ENCODE measurements at regions not wholly inside any gene's neighbourhood (a gene's known extent, or its start where the extent isn't known, plus 50 kb on each side); places are given as distances from the start of the nearest gene placed in this dataset.

GRCh38 chr9:25960178-25960577, 281.9 kb upstream of the TUSC1 start:
- TF ChIP-seq, protein P1, sequence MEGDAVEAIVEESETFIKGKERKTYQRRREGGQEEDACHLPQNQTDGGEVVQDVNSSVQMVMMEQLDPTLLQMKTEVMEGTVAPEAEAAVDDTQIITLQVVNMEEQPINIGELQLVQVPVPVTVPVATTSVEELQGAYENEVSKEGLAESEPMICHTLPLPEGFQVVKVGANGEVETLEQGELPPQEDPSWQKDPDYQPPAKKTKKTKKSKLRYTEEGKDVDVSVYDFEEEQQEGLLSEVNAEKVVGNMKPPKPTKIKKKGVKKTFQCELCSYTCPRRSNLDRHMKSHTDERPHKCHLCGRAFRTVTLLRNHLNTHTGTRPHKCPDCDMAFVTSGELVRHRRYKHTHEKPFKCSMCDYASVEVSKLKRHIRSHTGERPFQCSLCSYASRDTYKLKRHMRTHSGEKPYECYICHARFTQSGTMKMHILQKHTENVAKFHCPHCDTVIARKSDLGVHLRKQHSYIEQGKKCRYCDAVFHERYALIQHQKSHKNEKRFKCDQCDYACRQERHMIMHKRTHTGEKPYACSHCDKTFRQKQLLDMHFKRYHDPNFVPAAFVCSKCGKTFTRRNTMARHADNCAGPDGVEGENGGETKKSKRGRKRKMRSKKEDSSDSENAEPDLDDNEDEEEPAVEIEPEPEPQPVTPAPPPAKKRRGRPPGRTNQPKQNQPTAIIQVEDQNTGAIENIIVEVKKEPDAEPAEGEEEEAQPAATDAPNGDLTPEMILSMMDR (IDR thresholded peaks at IDR 0.05; ENCODE audit: insufficient read depth, low read length) = no peak
- TF ChIP-seq SPI1 (IDR thresholded peaks at IDR 0.05; ENCODE audit: borderline replicate concordance, low read depth) (no peak), POLR2AphosphoS5 (IDR thresholded peaks at IDR 0.05; ENCODE audit: low read depth) (no peak), GABPA (IDR thresholded peaks at IDR 0.05; ENCODE audit: low read depth) (no peak), REST (IDR thresholded peaks at IDR 0.05; ENCODE audit: insufficient replicate concordance, low read depth) (no peak)
